ENCODE measurements at regions not wholly inside any gene's neighbourhood (a gene's known extent, or its start where the extent isn't known, plus 50 kb on each side); places are given as distances from the start of the nearest gene placed in this dataset.

DNA sequence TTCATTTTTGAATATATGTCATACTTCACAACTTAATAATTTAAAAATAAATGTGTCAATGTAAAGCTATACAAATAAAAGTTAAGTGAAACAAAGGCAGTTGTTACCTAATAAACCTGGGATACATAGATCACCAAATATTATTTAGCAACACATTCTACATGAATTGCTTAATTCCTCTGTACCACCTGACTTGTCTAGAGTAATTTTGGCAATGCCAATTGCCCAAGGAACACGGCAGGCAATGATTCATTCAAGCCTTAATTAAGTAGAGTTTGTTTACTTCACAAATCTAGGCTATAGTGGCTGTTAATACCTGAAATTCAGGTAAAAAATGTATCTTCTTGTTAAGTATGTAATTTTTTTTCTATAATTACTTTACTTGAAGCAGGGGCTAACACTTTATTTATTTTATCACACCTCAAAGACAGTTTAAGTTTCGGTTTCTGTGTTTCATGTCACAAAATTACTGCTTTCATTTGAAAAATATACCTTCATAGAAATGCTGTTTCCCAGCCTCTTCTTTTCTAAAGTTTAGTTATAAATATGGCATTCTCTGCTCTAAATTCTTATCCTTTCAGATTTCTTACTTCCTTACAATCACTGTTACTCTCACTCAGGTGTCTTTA lies 705.7 kb downstream of the SLITRK5 start:
- Histone ChIP-seq H3K4me3 (no peak overlapping the region), H3K27me3 (no peaks in the 10 kb centered on the region), H3K27ac (no peak overlapping the region), H3K36me3 (no peaks in the 10 kb centered on the region), H3K4me1 (no peaks in the 10 kb centered on the region), H3K9me3 (no peaks in the 10 kb centered on the region)
- TF ChIP-seq EP300 (IDR thresholded peaks at IDR 0.05; ENCODE audit: low read depth) (no peak), POLR2A (IDR thresholded peaks at IDR 0.05) (no peak), POLR2AphosphoS5 (IDR thresholded peaks at IDR 0.05) (no peak)
- TF ChIP-seq, protein P1, sequence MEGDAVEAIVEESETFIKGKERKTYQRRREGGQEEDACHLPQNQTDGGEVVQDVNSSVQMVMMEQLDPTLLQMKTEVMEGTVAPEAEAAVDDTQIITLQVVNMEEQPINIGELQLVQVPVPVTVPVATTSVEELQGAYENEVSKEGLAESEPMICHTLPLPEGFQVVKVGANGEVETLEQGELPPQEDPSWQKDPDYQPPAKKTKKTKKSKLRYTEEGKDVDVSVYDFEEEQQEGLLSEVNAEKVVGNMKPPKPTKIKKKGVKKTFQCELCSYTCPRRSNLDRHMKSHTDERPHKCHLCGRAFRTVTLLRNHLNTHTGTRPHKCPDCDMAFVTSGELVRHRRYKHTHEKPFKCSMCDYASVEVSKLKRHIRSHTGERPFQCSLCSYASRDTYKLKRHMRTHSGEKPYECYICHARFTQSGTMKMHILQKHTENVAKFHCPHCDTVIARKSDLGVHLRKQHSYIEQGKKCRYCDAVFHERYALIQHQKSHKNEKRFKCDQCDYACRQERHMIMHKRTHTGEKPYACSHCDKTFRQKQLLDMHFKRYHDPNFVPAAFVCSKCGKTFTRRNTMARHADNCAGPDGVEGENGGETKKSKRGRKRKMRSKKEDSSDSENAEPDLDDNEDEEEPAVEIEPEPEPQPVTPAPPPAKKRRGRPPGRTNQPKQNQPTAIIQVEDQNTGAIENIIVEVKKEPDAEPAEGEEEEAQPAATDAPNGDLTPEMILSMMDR (IDR thresholded peaks at IDR 0.05): no peak
- DNase-seq: no peak
- WGBS, 2 donors (ENCODE audit: low coverage in 1 of 2): 53 to 56% methylated on average over 2 of the region's 2 CpGs
- in situ Hi-C loops (cut with MboI; ENCODE audit: low pct_ligation_motif_present in 1 of 4, low pct_unique_long_range_greater_than_20kb in 1 of 4, low sequenced_read_pairs in 3 of 4) (no loop called here), intact Hi-C loops (cut with DNase I; ENCODE audit: low total_unique reads) (no loop called here)

DNA sequence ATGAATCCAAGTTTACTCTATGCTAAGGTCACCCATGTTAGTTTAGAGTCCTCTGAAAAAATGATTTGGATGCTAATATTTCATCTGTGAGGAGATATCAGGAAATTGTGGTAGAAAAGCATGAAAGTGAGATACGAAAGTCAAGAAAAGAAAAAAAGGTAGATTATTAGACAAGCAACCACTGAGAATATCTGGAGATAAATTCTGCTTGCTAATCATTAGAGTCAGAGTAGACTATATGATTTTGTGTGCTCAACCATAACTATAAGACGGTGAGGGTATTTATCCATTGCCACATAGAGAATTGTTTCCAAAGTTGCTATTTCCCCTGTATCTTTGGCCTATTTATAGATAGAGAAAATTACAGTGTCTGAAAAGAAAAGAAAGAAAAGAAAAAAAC lies 706.7 kb downstream of the SLITRK5 start:
- intact Hi-C loops (cut with DNase I; ENCODE audit: low total_unique reads): no loop called here
- Histone ChIP-seq H3K27me3 (no peaks in the 10 kb centered on the region), H3K4me3 (no peak overlapping the region), H3K27ac (no peak overlapping the region), H3K4me1 (no peaks in the 10 kb centered on the region), H3K9me3 (peaks cover 0 to 3% of the 10 kb centered on the region in 2 donors), H3K36me3 (no peaks in the 10 kb centered on the region)
- in situ Hi-C loops (cut with MboI; ENCODE audit: low pct_ligation_motif_present in 1 of 4, low pct_unique_long_range_greater_than_20kb in 1 of 4, low sequenced_read_pairs in 3 of 4): no loop called here
- no peak for TF ChIP-seq POLR2A (IDR thresholded peaks at IDR 0.05)
- no peak for TF ChIP-seq POLR2AphosphoS5 (IDR thresholded peaks at IDR 0.05)
- TF ChIP-seq, protein P1 (IDR thresholded peaks at IDR 0.05): no peak
- no peak for TF ChIP-seq EP300 (IDR thresholded peaks at IDR 0.05; ENCODE audit: low read depth)
- no peak for DNase-seq
- WGBS, 2 donors (ENCODE audit: low coverage in 1 of 2): 83 to 85% methylated on average over 2 of the region's 2 CpGs

DNA sequence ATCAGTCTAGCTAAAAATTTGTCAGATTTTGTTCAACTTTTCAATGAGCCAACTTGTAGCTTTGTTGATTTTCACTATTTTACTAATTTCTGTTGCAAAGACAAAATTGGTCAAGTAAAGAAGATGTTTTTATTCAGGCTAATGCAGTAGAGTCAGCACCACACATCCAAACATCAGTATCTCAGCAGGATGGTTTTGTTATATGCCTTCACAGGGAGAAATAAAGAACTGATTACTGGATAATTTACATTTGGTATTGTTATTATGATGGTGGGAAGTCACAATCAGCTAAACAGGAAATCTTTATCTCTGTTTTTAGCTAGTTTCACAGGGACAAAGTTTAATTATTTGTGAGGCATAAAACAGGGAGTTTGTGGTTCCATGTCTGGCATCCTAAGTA lies 713.4 kb downstream of the SLITRK5 start:
- no peak overlapping the region for H3K27ac ChIP-seq
- H3K4me3 ChIP-seq: no peak overlapping the region
- in situ Hi-C loops (cut with MboI; ENCODE audit: low pct_ligation_motif_present in 1 of 4, low pct_unique_long_range_greater_than_20kb in 1 of 4, low sequenced_read_pairs in 3 of 4): no loop called here
- no peaks in the 10 kb centered on the region for H3K36me3 ChIP-seq
- H3K4me1 ChIP-seq: no peaks in the 10 kb centered on the region
- peaks cover 3% of the 10 kb centered on the region in 2 donors for H3K9me3 ChIP-seq
- intact Hi-C loops (cut with DNase I; ENCODE audit: low total_unique reads): no loop called here
- H3K27me3 ChIP-seq: no peaks in the 10 kb centered on the region
- no peak for DNase-seq
- TF ChIP-seq, protein P1 (IDR thresholded peaks at IDR 0.05): no peak
- TF ChIP-seq EP300 (IDR thresholded peaks at IDR 0.05; ENCODE audit: low read depth) (no peak), POLR2AphosphoS5 (IDR thresholded peaks at IDR 0.05) (no peak), POLR2A (IDR thresholded peaks at IDR 0.05) (no peak)

DNA sequence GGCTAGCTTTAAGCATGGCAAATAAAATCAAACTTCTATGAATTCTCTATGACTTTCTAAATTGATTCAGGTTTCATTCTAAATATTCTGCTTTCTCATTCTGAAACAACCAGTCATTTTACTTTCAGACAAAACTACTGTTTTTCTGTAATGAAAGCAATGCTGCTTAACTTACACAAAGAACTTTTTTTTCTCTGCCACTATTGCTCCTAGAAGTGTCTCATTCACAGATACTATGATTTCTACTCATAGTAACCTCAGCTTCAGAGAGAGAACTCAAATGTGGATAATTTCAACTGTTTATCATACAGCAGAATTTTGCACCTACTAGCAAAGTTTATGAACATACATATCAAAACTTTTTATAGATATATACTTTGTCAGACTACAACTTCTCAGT lies 724.6 kb downstream of the SLITRK5 start:
- DNase-seq: no peak
- in situ Hi-C loops (cut with MboI; ENCODE audit: low pct_ligation_motif_present in 1 of 4, low pct_unique_long_range_greater_than_20kb in 1 of 4, low sequenced_read_pairs in 3 of 4) (no loop called here), intact Hi-C loops (cut with DNase I; ENCODE audit: low total_unique reads) (no loop called here)
- H3K9me3 ChIP-seq: no peaks in the 10 kb centered on the region
- TF ChIP-seq POLR2A (IDR thresholded peaks at IDR 0.05): no peak
- no peak for TF ChIP-seq EP300 (IDR thresholded peaks at IDR 0.05; ENCODE audit: low read depth)
- no peak for TF ChIP-seq POLR2AphosphoS5 (IDR thresholded peaks at IDR 0.05)
- TF ChIP-seq, protein P1 (IDR thresholded peaks at IDR 0.05): no peak
- H3K27ac ChIP-seq: no peak overlapping the region
- H3K27me3 ChIP-seq: no peaks in the 10 kb centered on the region
- H3K4me3 ChIP-seq: no peak overlapping the region
- H3K4me1 ChIP-seq: no peaks in the 10 kb centered on the region
- H3K36me3 ChIP-seq: no peaks in the 10 kb centered on the region
